HG03159 (cell line): ENCODE measurements at regions not wholly inside any gene's neighbourhood (a gene's known extent, or its start where the extent isn't known, plus 50 kb on each side); places are given as distances from the start of the nearest gene placed in this dataset.
"Not testable (repeated sequence)": the region's sequence is repeated elsewhere in the genome, so short reads cannot be mapped to it uniquely, and the experiment has no call there.

Source experiments
- ATAC-seq: cut with Tn5 transposase; IDR thresholded peaks from one replicate; pipeline ENCODE4 v1.9.1; 2021; ENCODE audit warnings: mild to moderate bottlenecking, moderate library complexity; ENCODE audit not compliant: unreplicated experiment

- ATAC-seq: no peak
These were observed 51.9 kb upstream of the TCERG1L start for GRCh38 chr10:131363416-131363815.

GRCh38 chr10:131371571-131371970 is 60.0 kb upstream of the TCERG1L start:
- ATAC-seq: no peak

- ATAC-seq: no peak
These were observed 70.1 kb upstream of the TCERG1L start for GRCh38 chr10:131381576-131381975.

GRCh38 chr10:131385161-131385872 is 73.8 kb upstream of the TCERG1L start:
- not testable (repeated sequence) for ATAC-seq

GRCh38 chr10:131387018-131387529 is 75.6 kb upstream of the TCERG1L start:
- no peak for ATAC-seq

GRCh38 chr10:131391936-131392335 is 80.4 kb upstream of the TCERG1L start:
- no peak for ATAC-seq

GRCh38 chr10:131396121-131397050 is 84.9 kb upstream of the TCERG1L start:
- no peak for ATAC-seq

GRCh38 chr10:131398166-131398565 is 86.6 kb upstream of the TCERG1L start:
- ATAC-seq: no peak

GRCh38 chr10:131399981-131400380 is 88.5 kb upstream of the TCERG1L start:
- ATAC-seq: no peak

- no peak for ATAC-seq
These were observed 89.0 kb upstream of the TCERG1L start for GRCh38 chr10:131400513-131400912.

GRCh38 chr10:131402771-131403650 is 91.5 kb upstream of the TCERG1L start:
- ATAC-seq: no peak

GRCh38 chr10:131403936-131404335 is 92.4 kb upstream of the TCERG1L start:
- ATAC-seq: no peak

GRCh38 chr10:131404886-131405285 is 93.4 kb upstream of the TCERG1L start:
- ATAC-seq: no peak

- ATAC-seq: no peak
These were observed 95.3 kb upstream of the TCERG1L start for GRCh38 chr10:131406676-131407392.

- no peak for ATAC-seq
These were observed 107.2 kb upstream of the TCERG1L start for GRCh38 chr10:131418681-131419080.

- ATAC-seq: no peak
These were observed 108.3 kb upstream of the TCERG1L start for GRCh38 chr10:131419797-131420196.

- no peak for ATAC-seq
These were observed 109.3 kb upstream of the TCERG1L start for GRCh38 chr10:131420867-131421266.

- ATAC-seq: no peak
These were observed 109.9 kb upstream of the TCERG1L start for GRCh38 chr10:131421381-131421780.

- ATAC-seq: no peak
These were observed 111.2 kb upstream of the TCERG1L start for GRCh38 chr10:131422731-131423130.

GRCh38 chr10:131424053-131424452 is 112.5 kb upstream of the TCERG1L start:
- no peak for ATAC-seq
